Epithelial cell of esophagus (primary cell): ENCODE measurements at regions not wholly inside any gene's neighbourhood (a gene's known extent, or its start where the extent isn't known, plus 50 kb on each side); places are given as distances from the start of the nearest gene placed in this dataset.

Experiments
- DNase-seq: peaks from one replicate; pipeline ENCODE4 v3.0.0; 2010; ENCODE audit warnings: low read depth
- H3K4me3 ChIP-seq: 2 replicates; pipeline ENCODE4 v1.5.1; 2011; ENCODE audit warnings: mild to moderate bottlenecking, low read length, control low read depth
- TF ChIP-seq, protein P1 (sequence below): IDR thresholded peaks from 2 replicates; pipeline ENCODE4 v1.5.1; 2011; ENCODE audit warnings: low read depth, mild to moderate bottlenecking, low read length, control low read depth, inconsistent platforms; ENCODE audit not compliant: insufficient read depth; ENCODE audit errors: missing control alignments

DNA sequence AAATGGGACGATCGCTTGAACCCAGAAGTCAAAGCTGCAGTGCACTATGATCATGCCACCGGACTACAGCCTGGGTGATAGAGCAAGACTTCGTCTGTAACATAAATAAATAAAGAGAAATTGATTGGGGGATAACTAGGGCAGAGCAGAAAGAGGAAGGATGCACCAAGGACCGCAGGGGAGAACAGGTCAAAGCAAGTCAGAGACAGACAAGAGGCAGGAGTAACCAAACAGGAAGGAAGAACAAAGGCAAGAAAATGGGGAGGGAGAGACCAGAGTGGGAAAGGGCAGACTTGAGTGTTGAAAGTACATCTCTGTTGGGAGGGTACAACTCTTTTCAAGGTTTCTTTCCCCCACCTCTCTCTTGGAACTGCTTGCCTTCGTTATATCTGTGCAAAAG lies 50.8 kb upstream of the ELK3 start:
- H3K4me3 ChIP-seq: no peak overlapping the region
- no peak for DNase-seq
- TF ChIP-seq, protein P1, sequence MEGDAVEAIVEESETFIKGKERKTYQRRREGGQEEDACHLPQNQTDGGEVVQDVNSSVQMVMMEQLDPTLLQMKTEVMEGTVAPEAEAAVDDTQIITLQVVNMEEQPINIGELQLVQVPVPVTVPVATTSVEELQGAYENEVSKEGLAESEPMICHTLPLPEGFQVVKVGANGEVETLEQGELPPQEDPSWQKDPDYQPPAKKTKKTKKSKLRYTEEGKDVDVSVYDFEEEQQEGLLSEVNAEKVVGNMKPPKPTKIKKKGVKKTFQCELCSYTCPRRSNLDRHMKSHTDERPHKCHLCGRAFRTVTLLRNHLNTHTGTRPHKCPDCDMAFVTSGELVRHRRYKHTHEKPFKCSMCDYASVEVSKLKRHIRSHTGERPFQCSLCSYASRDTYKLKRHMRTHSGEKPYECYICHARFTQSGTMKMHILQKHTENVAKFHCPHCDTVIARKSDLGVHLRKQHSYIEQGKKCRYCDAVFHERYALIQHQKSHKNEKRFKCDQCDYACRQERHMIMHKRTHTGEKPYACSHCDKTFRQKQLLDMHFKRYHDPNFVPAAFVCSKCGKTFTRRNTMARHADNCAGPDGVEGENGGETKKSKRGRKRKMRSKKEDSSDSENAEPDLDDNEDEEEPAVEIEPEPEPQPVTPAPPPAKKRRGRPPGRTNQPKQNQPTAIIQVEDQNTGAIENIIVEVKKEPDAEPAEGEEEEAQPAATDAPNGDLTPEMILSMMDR: no peak

- H3K4me3 ChIP-seq: no peak overlapping the region
Measured at GRCh38 chr12:96143827-96144565, 50.2 kb upstream of the ELK3 start.

More at GRCh38 chr12:96143827-96144565, 50.2 kb upstream of the ELK3 start:
- TF ChIP-seq, protein P1: no peak
- DNase-seq: no peak
